NB4 (cell line): ENCODE measurements at regions not wholly inside any gene's neighbourhood (a gene's known extent, or its start where the extent isn't known, plus 50 kb on each side); places are given as distances from the start of the nearest gene placed in this dataset.

Experiments used
- POLR2A ChIP-seq: IDR thresholded peaks from 2 replicates; pipeline ENCODE4 v1.6.1; 2011; ENCODE audit warnings: mild to moderate bottlenecking; ENCODE audit not compliant: insufficient read length; ENCODE audit errors: extremely low read depth
- TF ChIP-seq, protein P1 (sequence below): IDR thresholded peaks from one replicate; pipeline ENCODE4 v1.5.1; 2012; ENCODE audit warnings: low read depth, low read length

GRCh38 chr22:22345781-22346180 lies 101.2 kb downstream of the VPREB1 start:
- no peak for TF ChIP-seq POLR2A
- TF ChIP-seq, protein P1, sequence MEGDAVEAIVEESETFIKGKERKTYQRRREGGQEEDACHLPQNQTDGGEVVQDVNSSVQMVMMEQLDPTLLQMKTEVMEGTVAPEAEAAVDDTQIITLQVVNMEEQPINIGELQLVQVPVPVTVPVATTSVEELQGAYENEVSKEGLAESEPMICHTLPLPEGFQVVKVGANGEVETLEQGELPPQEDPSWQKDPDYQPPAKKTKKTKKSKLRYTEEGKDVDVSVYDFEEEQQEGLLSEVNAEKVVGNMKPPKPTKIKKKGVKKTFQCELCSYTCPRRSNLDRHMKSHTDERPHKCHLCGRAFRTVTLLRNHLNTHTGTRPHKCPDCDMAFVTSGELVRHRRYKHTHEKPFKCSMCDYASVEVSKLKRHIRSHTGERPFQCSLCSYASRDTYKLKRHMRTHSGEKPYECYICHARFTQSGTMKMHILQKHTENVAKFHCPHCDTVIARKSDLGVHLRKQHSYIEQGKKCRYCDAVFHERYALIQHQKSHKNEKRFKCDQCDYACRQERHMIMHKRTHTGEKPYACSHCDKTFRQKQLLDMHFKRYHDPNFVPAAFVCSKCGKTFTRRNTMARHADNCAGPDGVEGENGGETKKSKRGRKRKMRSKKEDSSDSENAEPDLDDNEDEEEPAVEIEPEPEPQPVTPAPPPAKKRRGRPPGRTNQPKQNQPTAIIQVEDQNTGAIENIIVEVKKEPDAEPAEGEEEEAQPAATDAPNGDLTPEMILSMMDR = no peak
